ENCODE measurements at regions not wholly inside any gene's neighbourhood (a gene's known extent, or its start where the extent isn't known, plus 50 kb on each side); places are given as distances from the start of the nearest gene placed in this dataset.

DNA sequence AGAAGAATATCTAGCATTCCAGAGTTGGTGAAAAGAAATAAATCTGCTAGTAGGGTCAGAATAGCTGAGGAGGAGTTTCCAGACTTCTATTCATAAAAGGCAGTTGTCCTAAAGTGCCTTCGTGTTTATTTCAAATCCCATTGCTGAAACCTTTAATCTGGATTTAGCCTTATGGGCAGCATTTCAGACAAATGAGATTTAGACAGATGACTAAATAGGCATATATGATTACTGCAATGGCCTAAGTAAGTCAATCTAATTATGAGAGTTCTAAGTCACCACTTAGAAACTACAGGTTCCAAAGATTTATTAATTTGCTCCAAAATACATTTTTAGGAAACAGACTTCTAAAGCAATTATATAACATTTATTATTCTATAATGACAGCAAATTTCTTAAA is 368.7 kb downstream of the LIG4 start:
- Histone ChIP-seq H3K4me3 (IDR thresholded peaks at IDR 0.05; ENCODE audit: insufficient read depth, low read depth, low read length) (no peak overlapping the region), H3K79me2 (ENCODE audit: insufficient read depth, low read depth) (no peaks in the 10 kb centered on the region), H3K9ac (no peak overlapping the region), H3K36me3 (ENCODE audit: insufficient read depth) (no peaks in the 10 kb centered on the region), H3K4me2 (no peak overlapping the region), H4K20me1 (ENCODE audit: insufficient read depth) (no peaks in the 10 kb centered on the region), H3K27ac (no peak overlapping the region), H2AFZ (ENCODE audit: low read depth) (no peak overlapping the region), H3K27me3 (ENCODE audit: insufficient read depth, low read depth) (no peaks in the 10 kb centered on the region), H3K4me1 (ENCODE audit: low read depth, poor library complexity, severe bottlenecking) (no peaks in the 10 kb centered on the region)
- TF ChIP-seq, protein P1, sequence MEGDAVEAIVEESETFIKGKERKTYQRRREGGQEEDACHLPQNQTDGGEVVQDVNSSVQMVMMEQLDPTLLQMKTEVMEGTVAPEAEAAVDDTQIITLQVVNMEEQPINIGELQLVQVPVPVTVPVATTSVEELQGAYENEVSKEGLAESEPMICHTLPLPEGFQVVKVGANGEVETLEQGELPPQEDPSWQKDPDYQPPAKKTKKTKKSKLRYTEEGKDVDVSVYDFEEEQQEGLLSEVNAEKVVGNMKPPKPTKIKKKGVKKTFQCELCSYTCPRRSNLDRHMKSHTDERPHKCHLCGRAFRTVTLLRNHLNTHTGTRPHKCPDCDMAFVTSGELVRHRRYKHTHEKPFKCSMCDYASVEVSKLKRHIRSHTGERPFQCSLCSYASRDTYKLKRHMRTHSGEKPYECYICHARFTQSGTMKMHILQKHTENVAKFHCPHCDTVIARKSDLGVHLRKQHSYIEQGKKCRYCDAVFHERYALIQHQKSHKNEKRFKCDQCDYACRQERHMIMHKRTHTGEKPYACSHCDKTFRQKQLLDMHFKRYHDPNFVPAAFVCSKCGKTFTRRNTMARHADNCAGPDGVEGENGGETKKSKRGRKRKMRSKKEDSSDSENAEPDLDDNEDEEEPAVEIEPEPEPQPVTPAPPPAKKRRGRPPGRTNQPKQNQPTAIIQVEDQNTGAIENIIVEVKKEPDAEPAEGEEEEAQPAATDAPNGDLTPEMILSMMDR (conservative IDR thresholded peaks at IDR 0.05; ENCODE audit: low read depth, low read length), result no peak

GRCh38 chr13:107845911-107846310 is 369.4 kb downstream of the LIG4 start:
- Histone ChIP-seq H3K4me2 (no peak overlapping the region), H3K79me2 (ENCODE audit: insufficient read depth, low read depth) (no peaks in the 10 kb centered on the region), H3K4me3 (IDR thresholded peaks at IDR 0.05; ENCODE audit: insufficient read depth, low read depth, low read length) (no peak overlapping the region), H4K20me1 (ENCODE audit: insufficient read depth) (no peaks in the 10 kb centered on the region), H3K27ac (no peak overlapping the region), H3K9ac (no peak overlapping the region), H3K36me3 (ENCODE audit: insufficient read depth) (no peaks in the 10 kb centered on the region), H3K4me1 (ENCODE audit: low read depth, poor library complexity, severe bottlenecking) (no peaks in the 10 kb centered on the region), H3K27me3 (ENCODE audit: insufficient read depth, low read depth) (no peaks in the 10 kb centered on the region), H2AFZ (ENCODE audit: low read depth) (no peak overlapping the region)
- TF ChIP-seq, protein P1 (conservative IDR thresholded peaks at IDR 0.05; ENCODE audit: low read depth, low read length), result no peak

GRCh38 chr13:107843681-107844080 is 371.7 kb downstream of the LIG4 start:
- TF ChIP-seq, protein P1 (conservative IDR thresholded peaks at IDR 0.05; ENCODE audit: low read depth, low read length), result no peak
- Histone ChIP-seq H3K4me2 (no peak overlapping the region), H3K9ac (no peak overlapping the region), H3K36me3 (ENCODE audit: insufficient read depth) (no peaks in the 10 kb centered on the region), H3K27me3 (ENCODE audit: insufficient read depth, low read depth) (no peaks in the 10 kb centered on the region), H2AFZ (ENCODE audit: low read depth) (no peak overlapping the region), H3K4me3 (IDR thresholded peaks at IDR 0.05; ENCODE audit: insufficient read depth, low read depth, low read length) (no peak overlapping the region), H3K4me1 (ENCODE audit: low read depth, poor library complexity, severe bottlenecking) (no peaks in the 10 kb centered on the region), H4K20me1 (ENCODE audit: insufficient read depth) (no peaks in the 10 kb centered on the region), H3K79me2 (ENCODE audit: insufficient read depth, low read depth) (no peaks in the 10 kb centered on the region), H3K27ac (no peak overlapping the region)

DNA sequence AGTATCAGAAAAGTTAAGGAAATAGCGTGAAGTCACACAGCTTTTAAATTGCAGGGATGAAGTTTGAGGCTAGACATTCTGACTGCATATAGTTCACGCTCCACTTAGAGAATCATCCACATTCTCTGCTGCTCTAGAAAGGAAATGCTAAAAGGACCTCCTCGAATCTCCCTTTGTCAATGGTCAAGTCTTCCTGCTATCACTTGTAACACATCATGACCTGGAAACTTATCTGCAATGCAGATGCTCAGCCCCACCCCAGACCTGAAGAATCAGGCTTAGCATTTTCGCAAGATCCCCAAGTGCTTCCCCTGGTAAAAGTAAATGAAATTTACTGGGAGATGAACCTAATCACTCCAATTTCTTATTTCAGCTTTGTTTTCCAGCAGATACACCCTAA is 372.1 kb downstream of the LIG4 start:
- H3K9ac ChIP-seq, result no peak overlapping the region
- H3K27ac ChIP-seq, result no peak overlapping the region
- H3K4me1 ChIP-seq (ENCODE audit: low read depth, poor library complexity, severe bottlenecking), result no peaks in the 10 kb centered on the region
- H3K79me2 ChIP-seq (ENCODE audit: insufficient read depth, low read depth), result no peaks in the 10 kb centered on the region
- H4K20me1 ChIP-seq (ENCODE audit: insufficient read depth), result no peaks in the 10 kb centered on the region
- no peak overlapping the region for H2AFZ ChIP-seq (ENCODE audit: low read depth)
- H3K27me3 ChIP-seq (ENCODE audit: insufficient read depth, low read depth), result no peaks in the 10 kb centered on the region
- no peak overlapping the region for H3K4me2 ChIP-seq
- TF ChIP-seq, protein P1 (conservative IDR thresholded peaks at IDR 0.05; ENCODE audit: low read depth, low read length), result no peak
- H3K36me3 ChIP-seq (ENCODE audit: insufficient read depth), result no peaks in the 10 kb centered on the region
- no peak overlapping the region for H3K4me3 ChIP-seq (IDR thresholded peaks at IDR 0.05; ENCODE audit: insufficient read depth, low read depth, low read length)

Data from KMS-11 (cell line).